WTC11 (cell line): ENCODE measurements at regions not wholly inside any gene's neighbourhood (a gene's known extent, or its start where the extent isn't known, plus 50 kb on each side); places are given as distances from the start of the nearest gene placed in this dataset.

Experiments used
- ATAC-seq: fragments of 200-7000 bp; cut with Tn5 transposase; 2 replicates; pipeline ENCODE4 v1.10.0; 2021; ENCODE audit warnings: mild to moderate bottlenecking, moderate library complexity
- CTCF ChIA-PET: fragments of 300-600 bp; sonication (Branson Sonifier 250); formaldehyde crosslinking; loops from one replicate; lab custom pipeline; 2021; ENCODE audit warnings: antibody characterized with exemption; lab: Charles Lee
- POLR2A ChIA-PET: fragments of 350-600 bp; sonication (Branson Sonifier 250); formaldehyde crosslinking; loops from one replicate; lab custom pipeline; 2021; ENCODE audit warnings: antibody characterized with exemption; lab: Charles Lee
- DNase-seq: peaks from one replicate; pipeline ENCODE4 v3.0.0; 2021; ENCODE audit warnings: low spot score
- H3K27ac Mint-ChIP-seq: 2 replicates; pipeline ENCODE4 v1.8.0; 2021; ENCODE audit warnings: mixed read lengths
- H3K27me3 Mint-ChIP-seq: 2 replicates; pipeline ENCODE4 v1.8.0; 2021; ENCODE audit warnings: low read depth, mild to moderate bottlenecking, moderate library complexity, mixed read lengths
- H3K36me3 Mint-ChIP-seq: 2 replicates; pipeline ENCODE4 v1.8.0; 2021; ENCODE audit warnings: mixed read lengths
- H3K4me1 Mint-ChIP-seq: 2 replicates; pipeline ENCODE4 v1.8.0; 2022; ENCODE audit warnings: mixed read lengths
- H3K4me3 Mint-ChIP-seq: 2 replicates; pipeline ENCODE4 v1.8.0; 2021; ENCODE audit warnings: mild to moderate bottlenecking, moderate library complexity, mixed read lengths
- H3K9me3 Mint-ChIP-seq: 2 replicates; pipeline ENCODE4 v1.8.0; 2021; ENCODE audit warnings: mixed read lengths
- AFF4 ChIP-seq: sonication (generic); formaldehyde crosslinking; IDR thresholded peaks from 2 replicates; pipeline ENCODE4 v1.8.1; 2023; ENCODE audit warnings: mild to moderate bottlenecking, missing genetic modification reagents, borderline replicate concordance
- ATF1 ChIP-seq: sonication (generic); formaldehyde crosslinking; IDR thresholded peaks from 2 replicates; pipeline ENCODE4 v1.8.1; 2023; ENCODE audit warnings: mild to moderate bottlenecking, moderate library complexity, missing genetic modification reagents
- ATF3 ChIP-seq: sonication (generic); formaldehyde crosslinking; conservative IDR thresholded peaks from 2 replicates; pipeline ENCODE4 v1.8.1; 2022; ENCODE audit warnings: mild to moderate bottlenecking, missing genetic modification reagents
- ATF6 ChIP-seq: sonication (generic); formaldehyde crosslinking; IDR thresholded peaks from 2 replicates; pipeline ENCODE4 v1.8.1; 2023; ENCODE audit warnings: mild to moderate bottlenecking, missing genetic modification reagents
- CTCF ChIP-seq: fragments of 200-600 bp; IDR thresholded peaks from 2 replicates; pipeline ENCODE4 v1.8.0; 2022; ENCODE audit warnings: antibody characterized with exemption
- ELF4 ChIP-seq: sonication (generic); formaldehyde crosslinking; IDR thresholded peaks from 2 replicates; pipeline ENCODE4 v1.8.1; 2022; ENCODE audit warnings: low read depth, mild to moderate bottlenecking, moderate library complexity, missing genetic modification reagents
- JUN ChIP-seq: sonication (generic); formaldehyde crosslinking; IDR thresholded peaks from 2 replicates; pipeline ENCODE4 v1.8.0; 2023; ENCODE audit warnings: mild to moderate bottlenecking, missing genetic modification reagents
- MYBL2 ChIP-seq: sonication (generic); formaldehyde crosslinking; IDR thresholded peaks from 2 replicates; pipeline ENCODE4 v1.8.1; 2023; ENCODE audit warnings: mild to moderate bottlenecking, moderate library complexity, missing genetic modification reagents
- PRDM15 ChIP-seq: sonication (generic); formaldehyde crosslinking; IDR thresholded peaks from 2 replicates; pipeline ENCODE4 v1.8.0; 2022; ENCODE audit warnings: missing genetic modification reagents
- PREB ChIP-seq: sonication (generic); formaldehyde crosslinking; IDR thresholded peaks from 2 replicates; pipeline ENCODE4 v1.8.1; 2022; ENCODE audit warnings: mild to moderate bottlenecking, missing genetic modification reagents, moderate library complexity, borderline replicate concordance
- RORB ChIP-seq: fragments of 250-450 bp; sonication (Bioruptor Pico); IDR thresholded peaks from 2 replicates; pipeline ENCODE4 v1.9.0; 2021; ENCODE audit warnings: mild to moderate bottlenecking
- TCF7 ChIP-seq: sonication (generic); formaldehyde crosslinking; IDR thresholded peaks from 2 replicates; pipeline ENCODE4 v1.8.0; 2022; ENCODE audit warnings: mild to moderate bottlenecking, low read depth, missing genetic modification reagents, moderate library complexity
- ZBTB21 ChIP-seq: sonication (generic); formaldehyde crosslinking; IDR thresholded peaks from 2 replicates; pipeline ENCODE4 v1.8.1; 2023; ENCODE audit warnings: mild to moderate bottlenecking, missing genetic modification reagents, borderline replicate concordance
- ZNF219 ChIP-seq: sonication (generic); formaldehyde crosslinking; IDR thresholded peaks from 2 replicates; pipeline ENCODE4 v1.8.0; 2023; ENCODE audit warnings: missing genetic modification reagents, mild to moderate bottlenecking, borderline replicate concordance
- ZNF232 ChIP-seq: sonication (generic); formaldehyde crosslinking; IDR thresholded peaks from 2 replicates; pipeline ENCODE4 v1.8.0; 2022; ENCODE audit warnings: mild to moderate bottlenecking, missing genetic modification reagents
- ZNF263 ChIP-seq: sonication (generic); formaldehyde crosslinking; IDR thresholded peaks from 2 replicates; pipeline ENCODE4 v1.8.1; 2022; ENCODE audit warnings: low read depth, mild to moderate bottlenecking, moderate library complexity, missing genetic modification reagents
- ZNF423 ChIP-seq: fragments of 250-450 bp; sonication (Bioruptor Pico); IDR thresholded peaks from 2 replicates; pipeline ENCODE4 v2.1.2; 2022; ENCODE audit warnings: mild to moderate bottlenecking, moderate library complexity

GRCh38 chr6:156396068-156396771, 381.0 kb upstream of the ARID1B start (continued):
- TF ChIP-seq PRDM15 (CRISPR knock-in tag) (no peak), ZNF263 (no peak), RORB (no peak), TCF7 (no peak), PREB (CRISPR knock-in tag) (no peak), CTCF (no peak)

- H3K36me3 Mint-ChIP-seq = no peaks in the 10 kb centered on the region
- no peak overlapping the region for H3K27ac Mint-ChIP-seq
- DNase-seq (no peak), ATAC-seq (no peak)
- no peaks in the 10 kb centered on the region for H3K9me3 Mint-ChIP-seq
- TF ChIP-seq ZNF219 (CRISPR knock-in tag) = no peak
- no peak for TF ChIP-seq ATF3 (CRISPR knock-in tag)
- TF ChIP-seq MYBL2 (CRISPR knock-in tag) = no peak
- no peak for TF ChIP-seq JUN (CRISPR knock-in tag)
- H3K4me3 Mint-ChIP-seq = no peak overlapping the region
- H3K4me1 Mint-ChIP-seq = peaks cover 56% of the 10 kb centered on the region
- H3K27me3 Mint-ChIP-seq = peaks cover 12% of the 10 kb centered on the region; the same call in 1 of the 2 replicates
- CTCF ChIA-PET = no interaction called here
- POLR2A ChIA-PET = no interaction called here
Measured at GRCh38 chr6:156395276-156395675, 381.9 kb upstream of the ARID1B start.

- no peaks in the 10 kb centered on the region for H3K9me3 Mint-ChIP-seq
- ChIA-PET CTCF (no interaction called here), POLR2A (no interaction called here)
- ATAC-seq = no peak
- peaks cover 4% of the 10 kb centered on the region; the same call in 1 of the 2 replicates for H3K27me3 Mint-ChIP-seq
- no peaks in the 10 kb centered on the region for H3K36me3 Mint-ChIP-seq
- DNase-seq = no peak
- H3K4me1 Mint-ChIP-seq = peaks cover 52% of the 10 kb centered on the region
- TF ChIP-seq ATF6 (CRISPR knock-in tag) = no peak
- no peak for TF ChIP-seq ELF4 (CRISPR knock-in tag)
- no peak for TF ChIP-seq ZNF423
- no peak for TF ChIP-seq ZNF232 (CRISPR knock-in tag)
- TF ChIP-seq ZBTB21 (CRISPR knock-in tag) = no peak
- no peak for TF ChIP-seq ATF1
- no peak for TF ChIP-seq AFF4 (CRISPR knock-in tag)
- no peak overlapping the region for H3K4me3 Mint-ChIP-seq
- H3K27ac Mint-ChIP-seq = no peak overlapping the region
Measured at GRCh38 chr6:156392648-156393047, 384.5 kb upstream of the ARID1B start.
